Parathyroid adenoma (tissue), 2 donors: ENCODE measurements at regions not wholly inside any gene's neighbourhood (a gene's known extent, or its start where the extent isn't known, plus 50 kb on each side); places are given as distances from the start of the nearest gene placed in this dataset.

Experiments
- H2AFZ ChIP-seq: fragments of 300-600 bp; sonication (generic); one replicate; pipeline ENCODE4 v1.7.0; 2017; ENCODE audit warnings: antibody characterized with exemption, mild to moderate bottlenecking
- H3K27ac ChIP-seq: fragments of 300-600 bp; sonication (generic); one replicate; pipeline ENCODE4 v1.7.0; 2017
- H3K27me3 ChIP-seq: fragments of 300-600 bp; sonication (generic); one replicate; pipeline ENCODE4 v1.7.0; 2017; ENCODE audit warnings: low read length; ENCODE audit not compliant: control insufficient read depth, insufficient read depth
- H3K36me3 ChIP-seq: fragments of 300-600 bp; sonication (generic); one replicate; pipeline ENCODE4 v1.7.0; 2017; ENCODE audit warnings: low read length; ENCODE audit not compliant: control insufficient read depth, insufficient read depth
- H3K4me1 ChIP-seq: fragments of 300-600 bp; sonication (generic); one replicate; pipeline ENCODE4 v1.7.0; 2017; ENCODE audit warnings: control low read depth
- H3K4me2 ChIP-seq: fragments of 300-600 bp; sonication (generic); one replicate; pipeline ENCODE4 v1.7.0; 2017; ENCODE audit warnings: low read length
- H3K4me3 ChIP-seq: fragments of 300-600 bp; sonication (generic); one replicate; pipeline ENCODE4 v1.7.0; 2017; ENCODE audit warnings: low read depth, low read length
- H3K79me2 ChIP-seq: fragments of 300-600 bp; sonication (generic); one replicate; pipeline ENCODE4 v1.7.0; 2017; ENCODE audit warnings: control low read depth
- H3K9ac ChIP-seq: fragments of 300-600 bp; sonication (generic); one replicate; pipeline ENCODE4 v1.7.0; 2017; ENCODE audit warnings: mild to moderate bottlenecking
- H3K9me3 ChIP-seq: fragments of 300-600 bp; sonication (generic); one replicate; pipeline ENCODE4 v1.7.0; 2017; ENCODE audit warnings: low read length; ENCODE audit not compliant: control insufficient read depth
- TF ChIP-seq, protein P1 (sequence below): fragments of 300-600 bp; sonication (generic); IDR thresholded peaks from one replicate; pipeline ENCODE4 v1.7.0; 2017; ENCODE audit warnings: antibody characterized with exemption, mild to moderate bottlenecking
- donor health status: primary hyperparathyroidism.

DNA sequence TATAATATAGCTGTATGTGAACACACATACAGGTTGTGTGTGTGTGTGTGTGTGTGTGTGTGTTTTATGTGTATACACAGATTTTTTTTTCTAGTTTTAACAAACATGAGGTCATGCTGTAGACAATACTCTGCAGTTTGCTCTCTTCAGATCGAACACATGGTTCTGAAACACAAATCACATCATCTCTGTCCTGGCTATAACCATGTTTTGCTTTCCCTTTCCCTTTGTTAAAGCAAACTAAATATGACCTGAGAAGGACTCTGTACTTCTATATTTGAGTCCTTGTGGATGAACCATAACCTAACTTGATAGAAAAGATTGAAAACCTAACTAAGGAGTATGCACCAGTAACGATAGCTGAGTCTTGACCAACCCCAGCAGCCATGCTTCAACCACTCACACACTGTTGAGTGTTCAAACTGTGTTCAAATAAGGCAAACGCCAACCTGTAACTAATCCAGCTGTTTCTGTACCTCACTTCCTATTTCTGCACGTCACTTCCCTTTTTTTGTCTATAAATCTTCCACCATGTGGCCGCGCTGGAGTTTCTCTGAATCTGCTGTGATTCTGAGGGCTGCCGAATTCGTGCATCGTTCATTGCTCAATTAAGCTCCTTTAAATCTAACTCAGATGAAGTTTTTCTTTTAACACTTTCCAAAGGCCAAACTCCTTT, 303.8 kb downstream of the HS3ST3B1 start:
- Histone ChIP-seq H3K9ac (no peak overlapping the region), H3K4me2 (no peak overlapping the region), H3K27me3 (no peaks in the 10 kb centered on the region), H3K4me3 (no peak overlapping the region), H3K27ac (no peak overlapping the region), H3K4me1 (no peaks in the 10 kb centered on the region), H3K36me3 (no peaks in the 10 kb centered on the region), H2AFZ (no peak overlapping the region), H3K79me2 (no peaks in the 10 kb centered on the region), H3K9me3 (no peaks in the 10 kb centered on the region)
- TF ChIP-seq, protein P1, sequence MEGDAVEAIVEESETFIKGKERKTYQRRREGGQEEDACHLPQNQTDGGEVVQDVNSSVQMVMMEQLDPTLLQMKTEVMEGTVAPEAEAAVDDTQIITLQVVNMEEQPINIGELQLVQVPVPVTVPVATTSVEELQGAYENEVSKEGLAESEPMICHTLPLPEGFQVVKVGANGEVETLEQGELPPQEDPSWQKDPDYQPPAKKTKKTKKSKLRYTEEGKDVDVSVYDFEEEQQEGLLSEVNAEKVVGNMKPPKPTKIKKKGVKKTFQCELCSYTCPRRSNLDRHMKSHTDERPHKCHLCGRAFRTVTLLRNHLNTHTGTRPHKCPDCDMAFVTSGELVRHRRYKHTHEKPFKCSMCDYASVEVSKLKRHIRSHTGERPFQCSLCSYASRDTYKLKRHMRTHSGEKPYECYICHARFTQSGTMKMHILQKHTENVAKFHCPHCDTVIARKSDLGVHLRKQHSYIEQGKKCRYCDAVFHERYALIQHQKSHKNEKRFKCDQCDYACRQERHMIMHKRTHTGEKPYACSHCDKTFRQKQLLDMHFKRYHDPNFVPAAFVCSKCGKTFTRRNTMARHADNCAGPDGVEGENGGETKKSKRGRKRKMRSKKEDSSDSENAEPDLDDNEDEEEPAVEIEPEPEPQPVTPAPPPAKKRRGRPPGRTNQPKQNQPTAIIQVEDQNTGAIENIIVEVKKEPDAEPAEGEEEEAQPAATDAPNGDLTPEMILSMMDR, result no peak

DNA sequence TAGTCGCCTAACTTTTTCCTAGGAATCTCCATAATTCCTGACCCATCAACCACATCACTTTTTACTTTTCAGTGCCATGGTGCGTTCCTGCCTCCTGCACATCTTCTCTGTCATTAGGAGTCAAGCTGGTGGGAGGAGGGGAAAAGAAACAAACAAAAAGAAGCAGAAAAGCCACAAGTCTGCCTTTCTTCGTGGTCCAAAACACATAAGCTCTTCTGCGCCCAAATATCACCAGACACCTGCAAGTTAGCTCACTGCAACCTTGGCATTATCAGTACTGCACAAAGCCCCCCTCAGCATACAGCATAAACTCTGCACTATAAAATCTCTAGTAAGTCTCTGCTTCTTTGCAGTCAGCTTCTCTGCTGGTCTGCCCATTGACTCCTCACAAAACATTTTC, 295.3 kb downstream of the HS3ST3B1 start:
- H3K9me3 ChIP-seq, result no peaks in the 10 kb centered on the region
- no peaks in the 10 kb centered on the region for H3K36me3 ChIP-seq
- H2AFZ ChIP-seq, result no peak overlapping the region
- no peak overlapping the region for H3K9ac ChIP-seq
- no peak overlapping the region for H3K27ac ChIP-seq
- peaks cover 12% of the 10 kb centered on the region for H3K4me1 ChIP-seq
- no peaks in the 10 kb centered on the region for H3K79me2 ChIP-seq
- no peaks in the 10 kb centered on the region for H3K27me3 ChIP-seq
- no peak overlapping the region for H3K4me2 ChIP-seq
- H3K4me3 ChIP-seq, result no peak overlapping the region
- TF ChIP-seq, protein P1, result no peak

DNA sequence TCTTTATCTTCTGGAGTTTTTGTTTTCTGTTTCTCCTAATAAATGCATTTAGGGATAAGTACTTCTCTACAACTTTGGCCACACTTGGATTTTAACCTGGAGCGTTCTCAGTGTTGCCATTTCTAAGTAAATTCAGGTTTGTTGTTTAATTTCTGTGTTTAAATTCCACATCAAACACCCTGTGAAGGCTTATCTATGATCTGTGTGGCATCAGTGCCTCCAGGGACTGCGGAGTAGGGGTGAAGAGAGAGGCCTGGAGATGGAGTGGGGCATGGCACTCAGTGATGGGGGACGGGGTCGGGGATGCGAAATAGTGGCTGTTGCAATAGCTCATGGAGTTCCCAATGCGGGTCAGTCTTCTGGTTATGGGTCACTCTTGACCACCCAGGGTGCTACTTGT, 294.8 kb downstream of the HS3ST3B1 start:
- Histone ChIP-seq H3K9ac (no peak overlapping the region), H2AFZ (peak overlapping the region; percentile 27), H3K4me2 (no peak overlapping the region), H3K36me3 (no peaks in the 10 kb centered on the region), H3K4me3 (no peak overlapping the region), H3K27me3 (no peaks in the 10 kb centered on the region), H3K27ac (no peak overlapping the region), H3K79me2 (no peaks in the 10 kb centered on the region), H3K4me1 (peaks cover 16% of the 10 kb centered on the region), H3K9me3 (no peaks in the 10 kb centered on the region)
- TF ChIP-seq, protein P1, result no peak

DNA sequence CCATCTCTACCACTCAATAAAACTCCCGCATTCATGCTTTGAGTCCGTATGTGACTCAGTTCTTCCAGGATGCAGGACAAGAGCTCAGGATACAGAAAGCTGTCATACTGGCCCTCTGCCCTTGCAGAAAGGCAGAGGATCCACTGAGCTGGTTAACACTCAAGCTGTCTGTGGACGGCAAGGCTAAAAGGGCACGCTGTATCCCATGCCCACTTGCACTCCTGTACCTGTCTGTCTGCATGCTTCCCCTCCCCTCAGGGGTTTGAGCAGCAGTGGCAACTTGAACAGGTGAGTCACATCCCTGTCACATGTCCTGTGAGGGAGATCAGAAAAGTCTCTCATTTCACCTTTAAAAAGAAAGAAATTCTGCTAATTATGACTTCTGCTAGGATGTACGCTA, 293.8 kb downstream of the HS3ST3B1 start:
- H3K4me3 ChIP-seq, result no peak overlapping the region
- no peaks in the 10 kb centered on the region for H3K79me2 ChIP-seq
- H2AFZ ChIP-seq, result no peak overlapping the region
- no peak overlapping the region for H3K27ac ChIP-seq
- no peak overlapping the region for H3K4me2 ChIP-seq
- no peak overlapping the region for H3K9ac ChIP-seq
- TF ChIP-seq, protein P1, result no peak
- H3K36me3 ChIP-seq, result no peaks in the 10 kb centered on the region
- H3K27me3 ChIP-seq, result no peaks in the 10 kb centered on the region
- peaks cover 16% of the 10 kb centered on the region for H3K4me1 ChIP-seq
- H3K9me3 ChIP-seq, result no peaks in the 10 kb centered on the region

DNA sequence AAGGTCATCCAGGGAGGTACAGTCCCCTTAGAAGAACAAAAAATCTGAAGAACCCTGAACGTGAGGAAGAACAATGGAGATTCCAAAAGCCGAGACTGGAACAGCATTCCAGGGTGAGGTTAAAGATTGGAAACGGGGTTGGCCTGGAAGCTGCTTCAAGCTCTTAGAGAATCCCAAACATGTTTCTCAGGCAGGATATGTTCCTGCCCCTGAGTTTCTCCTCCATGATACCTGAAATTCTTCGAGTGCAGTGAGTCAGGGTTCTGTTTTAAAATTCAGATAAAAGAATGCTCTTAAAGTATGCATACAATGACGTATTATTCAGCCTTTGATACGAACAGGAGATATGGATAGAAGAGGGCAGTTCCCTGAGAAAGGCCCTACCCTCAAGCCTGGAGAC, 293.1 kb downstream of the HS3ST3B1 start:
- Histone ChIP-seq H3K4me3 (no peak overlapping the region), H3K4me1 (peaks cover 16% of the 10 kb centered on the region), H3K27ac (no peak overlapping the region), H3K9ac (no peak overlapping the region), H3K27me3 (no peaks in the 10 kb centered on the region), H2AFZ (peak overlapping the region; percentile 10), H3K36me3 (no peaks in the 10 kb centered on the region), H3K9me3 (no peaks in the 10 kb centered on the region), H3K79me2 (no peaks in the 10 kb centered on the region), H3K4me2 (no peak overlapping the region)
- TF ChIP-seq, protein P1, result no peak
